Uterus (tissue), 3 donors: ENCODE measurements at regions not wholly inside any gene's neighbourhood (a gene's known extent, or its start where the extent isn't known, plus 50 kb on each side); places are given as distances from the start of the nearest gene placed in this dataset.

ENCODE experiments used
- DNase-seq, 2 donors: peaks; one replicate each; pipeline ENCODE4 v3.0.0-alpha.2; 2019 to 2020
- H3K27ac ChIP-seq, 2 donors: fragments of 200-600 bp; sonication (generic); 1 replicate in 1 of 2; 2 replicates in 1 of 2; pipeline ENCODE4 v1.5.1; 2016 to 2018
- H3K27me3 ChIP-seq, 2 donors: fragments of 200-600 bp; sonication (generic); one replicate each; pipeline ENCODE4 v1.5.1; 2018 to 2019; ENCODE audit warnings: control low read depth in 1 of 2
- H3K36me3 ChIP-seq, 2 donors: fragments of 200-600 bp; sonication (generic); one replicate each; pipeline ENCODE4 v1.5.1; 2019; ENCODE audit warnings: control low read depth in 1 of 2
- H3K4me1 ChIP-seq, 2 donors: fragments of 200-600 bp; sonication (generic); one replicate each; pipeline ENCODE4 v1.5.1; 2018 to 2019; ENCODE audit warnings: control low read depth in 1 of 2
- H3K4me3 ChIP-seq, 2 donors: fragments of 200-600 bp; sonication (generic); 1 replicate in 1 of 2; 2 replicates in 1 of 2; pipeline ENCODE4 v1.5.1; 2018 to 2019; ENCODE audit warnings: mild to moderate bottlenecking in 1 of 2
- H3K9me3 ChIP-seq, 2 donors: fragments of 200-600 bp; sonication (generic); one replicate each; pipeline ENCODE4 v1.5.1; 2019; ENCODE audit warnings: control low read depth in 1 of 2
- CTCF ChIP-seq, 4 experiments: fragments of 200-600 bp in 2 of 4; fragments of 450-650 bp in 2 of 4; sonication (generic) in 2 of 4; IDR thresholded peaks; one replicate each; pipeline ENCODE4 v1.5.1; 2016 to 2019; ENCODE audit warnings: antibody characterized with exemption in 4 of 4, mild to moderate bottlenecking in 2 of 4, moderate library complexity in 1 of 4
- POLR2A ChIP-seq, 2 donors: fragments of 450-650 bp; IDR thresholded peaks; one replicate each; pipeline ENCODE4 v1.6.1; 2016; ENCODE audit warnings: antibody characterized with exemption in 2 of 2, mild to moderate bottlenecking in 1 of 2, moderate library complexity in 1 of 2
- intact Hi-C: fragments of 100-400 bp; cut with DNase I; formaldehyde crosslinking; loops from one replicate; pipeline ENCODE4 v1.15.1; 2023; ENCODE audit warnings: low total_unique reads
- donor health status: DM: yes; HTN: yes; CAD: no.

GRCh38 chr3:115571413-115571812, 51.9 kb upstream of the GAP43 start:
- intact Hi-C loops = no loop called here
- no peak for DNase-seq
- Histone ChIP-seq H3K9me3 (no peaks in the 10 kb centered on the region), H3K4me1 (no peaks in the 10 kb centered on the region), H3K27ac (no peak overlapping the region), H3K27me3 (no peaks in the 10 kb centered on the region), H3K36me3 (no peaks in the 10 kb centered on the region), H3K4me3 (no peak overlapping the region)
- TF ChIP-seq CTCF (IDR thresholded peaks at IDR 0.05) (no peak), POLR2A (IDR thresholded peaks at IDR 0.05) (no peak)
